ENCODE measurements at regions not wholly inside any gene's neighbourhood (a gene's known extent, or its start where the extent isn't known, plus 50 kb on each side); places are given as distances from the start of the nearest gene placed in this dataset.

DNA sequence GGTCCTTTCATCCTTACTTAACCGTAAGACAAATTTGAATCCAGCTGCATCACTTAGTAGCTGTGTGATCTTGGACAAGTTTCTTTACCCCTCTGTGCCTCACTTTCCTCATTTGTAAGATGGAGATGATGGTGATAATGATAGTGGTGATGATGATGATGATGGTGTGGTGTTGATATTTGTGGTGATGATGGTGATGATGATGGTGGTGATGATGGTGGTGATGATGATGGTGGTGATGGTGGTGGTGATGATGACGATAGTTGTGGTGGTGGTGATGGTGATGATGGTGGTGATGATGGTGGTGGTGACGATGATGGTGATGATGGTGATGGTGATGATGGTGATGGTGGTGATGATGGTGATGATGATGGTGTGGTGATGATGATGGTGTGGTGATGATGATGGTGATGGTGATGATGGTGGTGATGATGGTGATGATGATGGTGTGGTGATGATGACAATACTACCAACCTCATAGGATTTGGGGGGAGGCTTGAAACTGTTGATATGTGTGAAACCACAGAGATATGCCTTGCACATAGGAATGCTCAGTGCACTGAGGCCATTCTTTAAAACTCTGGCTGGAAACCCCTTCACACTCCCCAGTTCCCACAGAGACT is 233.2 kb downstream of the LY86 start:
- Histone ChIP-seq H3K4me2 (ENCODE audit: low read length) (no peak overlapping the region), H3K9ac (ENCODE audit: low read length) (no peak overlapping the region)

DNA sequence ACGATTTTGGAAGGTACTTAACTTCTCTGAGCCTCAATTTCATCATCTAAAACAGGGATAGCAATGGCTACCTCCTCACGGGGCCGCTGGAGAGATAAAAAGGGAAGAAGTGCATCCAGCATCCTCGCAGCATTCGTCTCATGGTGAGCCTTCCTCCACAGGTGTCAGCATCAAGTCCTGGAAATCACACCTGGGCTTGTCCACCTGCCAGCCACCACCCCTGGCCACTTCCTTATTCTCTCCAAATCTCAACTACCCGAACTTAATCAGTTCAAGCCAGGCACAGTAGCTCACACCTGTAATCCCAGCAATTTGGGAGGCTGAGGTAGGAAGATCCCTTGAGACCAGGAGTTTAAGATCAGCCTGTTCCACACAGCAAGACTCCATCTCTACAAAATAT is 234.5 kb downstream of the LY86 start:
- no peaks in the 10 kb centered on the region for H3K9me2 ChIP-seq (ENCODE audit: low read depth, low read length)
- no peak overlapping the region for H3K9ac ChIP-seq (ENCODE audit: low read length)
- no peaks in the 10 kb centered on the region for H3K27me3 ChIP-seq (ENCODE audit: insufficient read depth, low read length)
- no peaks in the 10 kb centered on the region for H3F3A ChIP-seq (ENCODE audit: insufficient read depth, low read length)
- H3K4me1 ChIP-seq (ENCODE audit: insufficient read depth, low read length, severe bottlenecking): no peaks in the 10 kb centered on the region
- no peak for TF ChIP-seq EZH2 (IDR thresholded peaks at IDR 0.05; ENCODE audit: borderline replicate concordance, low read length)
- TF ChIP-seq, protein P1, sequence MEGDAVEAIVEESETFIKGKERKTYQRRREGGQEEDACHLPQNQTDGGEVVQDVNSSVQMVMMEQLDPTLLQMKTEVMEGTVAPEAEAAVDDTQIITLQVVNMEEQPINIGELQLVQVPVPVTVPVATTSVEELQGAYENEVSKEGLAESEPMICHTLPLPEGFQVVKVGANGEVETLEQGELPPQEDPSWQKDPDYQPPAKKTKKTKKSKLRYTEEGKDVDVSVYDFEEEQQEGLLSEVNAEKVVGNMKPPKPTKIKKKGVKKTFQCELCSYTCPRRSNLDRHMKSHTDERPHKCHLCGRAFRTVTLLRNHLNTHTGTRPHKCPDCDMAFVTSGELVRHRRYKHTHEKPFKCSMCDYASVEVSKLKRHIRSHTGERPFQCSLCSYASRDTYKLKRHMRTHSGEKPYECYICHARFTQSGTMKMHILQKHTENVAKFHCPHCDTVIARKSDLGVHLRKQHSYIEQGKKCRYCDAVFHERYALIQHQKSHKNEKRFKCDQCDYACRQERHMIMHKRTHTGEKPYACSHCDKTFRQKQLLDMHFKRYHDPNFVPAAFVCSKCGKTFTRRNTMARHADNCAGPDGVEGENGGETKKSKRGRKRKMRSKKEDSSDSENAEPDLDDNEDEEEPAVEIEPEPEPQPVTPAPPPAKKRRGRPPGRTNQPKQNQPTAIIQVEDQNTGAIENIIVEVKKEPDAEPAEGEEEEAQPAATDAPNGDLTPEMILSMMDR (IDR thresholded peaks at IDR 0.05; ENCODE audit: low read length): no peak
- no peak overlapping the region for H3K4me3 ChIP-seq (ENCODE audit: low read depth, low read length, poor library complexity, severe bottlenecking)
- no peaks in the 10 kb centered on the region for H4K20me1 ChIP-seq (ENCODE audit: insufficient read depth, low read length)
- no peak overlapping the region for H2AFZ ChIP-seq (ENCODE audit: low read length)
- H3K27ac ChIP-seq (ENCODE audit: low read depth, low read length, poor library complexity, severe bottlenecking): no peak overlapping the region
- H3K79me2 ChIP-seq (ENCODE audit: insufficient read depth, low read length): no peaks in the 10 kb centered on the region
- no peaks in the 10 kb centered on the region for H3K36me3 ChIP-seq (ENCODE audit: insufficient read depth, low read length)
- H3K4me2 ChIP-seq (ENCODE audit: low read length): no peak overlapping the region
- no peaks in the 10 kb centered on the region for H3K9me3 ChIP-seq (ENCODE audit: low read length)

More for the DNA sequence above, 233.2 kb downstream of the LY86 start:
- Histone ChIP-seq H3K9me2 (ENCODE audit: low read depth, low read length) (no peaks in the 10 kb centered on the region), H3K27me3 (ENCODE audit: insufficient read depth, low read length) (no peaks in the 10 kb centered on the region), H2AFZ (ENCODE audit: low read length) (no peak overlapping the region), H3K9me3 (ENCODE audit: low read length) (no peaks in the 10 kb centered on the region), H3K4me1 (ENCODE audit: insufficient read depth, low read length, severe bottlenecking) (no peaks in the 10 kb centered on the region), H3K36me3 (ENCODE audit: insufficient read depth, low read length) (no peaks in the 10 kb centered on the region), H3K27ac (ENCODE audit: low read depth, low read length, poor library complexity, severe bottlenecking) (no peak overlapping the region), H4K20me1 (ENCODE audit: insufficient read depth, low read length) (no peaks in the 10 kb centered on the region), H3K79me2 (ENCODE audit: insufficient read depth, low read length) (no peaks in the 10 kb centered on the region), H3K4me3 (ENCODE audit: low read depth, low read length, poor library complexity, severe bottlenecking) (no peak overlapping the region), H3F3A (ENCODE audit: insufficient read depth, low read length) (no peaks in the 10 kb centered on the region)
- no peak for TF ChIP-seq EZH2 (IDR thresholded peaks at IDR 0.05; ENCODE audit: borderline replicate concordance, low read length)
- TF ChIP-seq, protein P1 (IDR thresholded peaks at IDR 0.05; ENCODE audit: low read length): no peak

DNA sequence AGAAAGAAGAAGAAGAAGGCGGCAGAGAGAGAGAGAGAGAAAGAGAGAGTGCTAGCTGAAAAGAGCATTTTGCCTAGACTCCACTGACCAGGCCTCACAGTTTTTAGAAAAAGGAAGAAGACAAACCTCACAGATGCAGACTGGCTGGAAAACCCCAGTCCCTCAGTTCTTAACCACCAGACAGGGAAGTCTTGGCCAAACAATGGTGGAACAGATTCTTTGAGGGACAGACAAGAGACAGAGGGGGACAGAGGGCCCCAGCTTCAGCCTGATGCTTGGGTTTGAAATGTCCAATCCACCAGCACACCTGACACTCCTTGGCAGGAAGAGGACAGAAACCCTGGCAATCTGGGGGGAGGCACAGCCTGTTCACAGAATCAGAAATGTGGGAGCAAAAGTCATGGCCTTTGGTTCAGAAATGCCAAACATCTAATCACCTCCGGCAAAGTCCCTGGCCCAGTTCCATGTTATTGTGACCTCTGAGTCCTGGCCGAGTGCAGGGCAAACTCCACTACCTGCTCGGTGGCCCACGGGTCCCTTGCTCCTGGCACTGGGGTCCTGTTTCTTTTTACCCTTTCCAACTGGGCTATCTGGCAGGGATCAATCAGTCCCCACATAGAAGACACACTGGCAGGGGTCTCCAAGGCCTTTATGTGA is 235.2 kb downstream of the LY86 start:
- no peak overlapping the region for H3K4me2 ChIP-seq (ENCODE audit: low read length)
- no peaks in the 10 kb centered on the region for H4K20me1 ChIP-seq (ENCODE audit: insufficient read depth, low read length)
- H3K4me1 ChIP-seq (ENCODE audit: insufficient read depth, low read length, severe bottlenecking): no peaks in the 10 kb centered on the region

More for the DNA sequence above, 235.2 kb downstream of the LY86 start:
- Histone ChIP-seq H3F3A (ENCODE audit: insufficient read depth, low read length) (no peaks in the 10 kb centered on the region), H3K79me2 (ENCODE audit: insufficient read depth, low read length) (no peaks in the 10 kb centered on the region), H3K36me3 (ENCODE audit: insufficient read depth, low read length) (no peaks in the 10 kb centered on the region), H3K9me3 (ENCODE audit: low read length) (no peaks in the 10 kb centered on the region), H3K9ac (ENCODE audit: low read length) (no peak overlapping the region), H3K27ac (ENCODE audit: low read depth, low read length, poor library complexity, severe bottlenecking) (no peak overlapping the region), H3K4me3 (ENCODE audit: low read depth, low read length, poor library complexity, severe bottlenecking) (no peak overlapping the region), H3K9me2 (ENCODE audit: low read depth, low read length) (no peaks in the 10 kb centered on the region), H3K27me3 (ENCODE audit: insufficient read depth, low read length) (no peaks in the 10 kb centered on the region), H2AFZ (ENCODE audit: low read length) (no peak overlapping the region)
- no peak for TF ChIP-seq EZH2 (IDR thresholded peaks at IDR 0.05; ENCODE audit: borderline replicate concordance, low read length)
- TF ChIP-seq, protein P1 (IDR thresholded peaks at IDR 0.05; ENCODE audit: low read length): no peak
